ENCODE measurements at regions not wholly inside any gene's neighbourhood (a gene's known extent, or its start where the extent isn't known, plus 50 kb on each side); places are given as distances from the start of the nearest gene placed in this dataset.
"Not testable (repeated sequence)": the region's sequence is repeated elsewhere in the genome, so short reads cannot be mapped to it uniquely, and the experiment has no call there.

DNA sequence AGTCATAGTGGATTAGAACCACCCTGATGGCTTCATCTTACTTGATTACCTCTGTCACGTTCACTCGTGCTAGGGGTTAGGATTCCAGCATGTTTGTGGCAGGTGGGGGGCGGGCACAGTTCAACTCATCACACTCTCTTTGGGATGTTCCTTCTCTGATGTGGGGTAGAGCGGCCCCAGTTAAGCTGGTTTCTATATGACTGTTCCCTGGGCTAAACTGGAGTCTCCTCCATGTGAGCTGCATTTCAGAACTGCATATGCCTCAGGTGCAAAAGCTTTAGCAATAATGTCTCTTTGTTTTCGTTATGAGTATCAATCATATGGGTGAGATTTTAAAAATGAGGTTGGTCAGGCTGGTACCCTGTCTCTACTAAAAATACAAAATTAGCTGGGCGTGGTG, 393.2 kb downstream of the RPS6KC1 start:
- no peak for DNase-seq (ENCODE audit: low spot score)
- TF ChIP-seq, protein P1, sequence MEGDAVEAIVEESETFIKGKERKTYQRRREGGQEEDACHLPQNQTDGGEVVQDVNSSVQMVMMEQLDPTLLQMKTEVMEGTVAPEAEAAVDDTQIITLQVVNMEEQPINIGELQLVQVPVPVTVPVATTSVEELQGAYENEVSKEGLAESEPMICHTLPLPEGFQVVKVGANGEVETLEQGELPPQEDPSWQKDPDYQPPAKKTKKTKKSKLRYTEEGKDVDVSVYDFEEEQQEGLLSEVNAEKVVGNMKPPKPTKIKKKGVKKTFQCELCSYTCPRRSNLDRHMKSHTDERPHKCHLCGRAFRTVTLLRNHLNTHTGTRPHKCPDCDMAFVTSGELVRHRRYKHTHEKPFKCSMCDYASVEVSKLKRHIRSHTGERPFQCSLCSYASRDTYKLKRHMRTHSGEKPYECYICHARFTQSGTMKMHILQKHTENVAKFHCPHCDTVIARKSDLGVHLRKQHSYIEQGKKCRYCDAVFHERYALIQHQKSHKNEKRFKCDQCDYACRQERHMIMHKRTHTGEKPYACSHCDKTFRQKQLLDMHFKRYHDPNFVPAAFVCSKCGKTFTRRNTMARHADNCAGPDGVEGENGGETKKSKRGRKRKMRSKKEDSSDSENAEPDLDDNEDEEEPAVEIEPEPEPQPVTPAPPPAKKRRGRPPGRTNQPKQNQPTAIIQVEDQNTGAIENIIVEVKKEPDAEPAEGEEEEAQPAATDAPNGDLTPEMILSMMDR (IDR thresholded peaks at IDR 0.05; ENCODE audit: extremely low read depth, insufficient read depth, missing control alignments) = no peak
- in situ Hi-C loops (cut with MboI; ENCODE audit: low pct_unique_long_range_greater_than_20kb, low sequenced_read_pairs, unreplicated experiment) = no loop called here

DNA sequence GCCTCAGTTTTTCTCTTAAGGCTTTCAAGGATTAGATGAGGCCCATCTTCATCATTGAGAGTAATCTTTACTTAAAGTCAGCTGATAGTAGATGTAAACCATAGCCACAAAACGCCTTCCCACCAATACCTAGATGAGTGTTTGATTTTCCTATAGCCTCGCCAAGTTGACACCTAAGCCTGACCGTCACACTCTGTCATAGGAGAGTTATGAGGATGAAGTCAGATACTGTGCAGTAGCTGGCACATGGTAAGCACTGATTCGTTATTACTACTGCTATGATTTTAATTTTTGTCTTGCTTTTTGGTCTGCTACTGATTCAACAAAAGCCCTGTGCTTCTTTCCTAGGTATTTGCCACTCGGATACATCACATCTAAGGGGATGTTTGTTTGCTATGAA, 395.5 kb downstream of the RPS6KC1 start:
- in situ Hi-C loops (cut with MboI; ENCODE audit: low pct_unique_long_range_greater_than_20kb, low sequenced_read_pairs, unreplicated experiment) = no loop called here
- no peak for DNase-seq (ENCODE audit: low spot score)
- TF ChIP-seq, protein P1 (IDR thresholded peaks at IDR 0.05; ENCODE audit: extremely low read depth, insufficient read depth, missing control alignments) = no peak

DNA sequence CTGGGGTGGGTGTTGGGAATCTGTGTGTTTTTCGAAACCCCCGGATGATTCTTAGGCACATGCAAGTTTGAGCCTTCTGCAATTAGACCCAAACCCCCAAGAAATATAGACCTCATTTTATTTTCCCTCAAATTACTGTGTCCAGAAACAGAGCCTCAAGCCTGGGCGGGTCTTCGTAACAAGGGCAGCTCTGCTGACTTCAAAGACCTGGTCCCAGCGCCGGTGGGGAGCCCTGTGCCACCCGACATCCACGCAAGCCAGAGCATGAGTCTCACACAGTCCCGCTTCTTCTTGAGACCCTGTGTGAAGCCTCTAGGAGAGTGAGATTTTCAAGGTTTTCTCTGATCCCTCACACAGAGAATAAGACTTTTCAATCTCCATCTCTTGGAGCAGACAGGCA, 397.3 kb downstream of the RPS6KC1 start:
- no peak for DNase-seq (ENCODE audit: low spot score)
- TF ChIP-seq, protein P1 (IDR thresholded peaks at IDR 0.05; ENCODE audit: extremely low read depth, insufficient read depth, missing control alignments) = no peak
- in situ Hi-C loops (cut with MboI; ENCODE audit: low pct_unique_long_range_greater_than_20kb, low sequenced_read_pairs, unreplicated experiment) = no loop called here

DNA sequence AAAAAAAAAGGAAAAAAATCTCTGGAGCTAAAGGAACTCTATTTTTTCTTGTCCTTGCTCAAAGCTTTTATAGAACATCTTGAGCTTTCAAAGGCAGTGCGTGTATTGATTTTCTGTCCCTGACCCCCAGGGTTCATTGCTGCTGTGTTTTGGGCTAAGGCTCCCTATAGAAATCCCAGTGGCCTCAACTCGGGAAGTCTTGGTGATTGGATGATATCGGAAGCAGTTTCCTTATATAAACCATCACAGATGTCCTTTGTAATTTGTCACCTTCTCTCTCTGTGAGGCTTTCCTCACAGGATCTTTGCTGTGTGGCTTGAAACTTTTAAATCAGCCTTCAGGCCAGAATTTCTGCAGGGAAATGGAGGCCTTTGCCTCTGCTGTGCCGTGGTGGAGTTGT, 397.7 kb downstream of the RPS6KC1 start:
- in situ Hi-C loops (cut with MboI; ENCODE audit: low pct_unique_long_range_greater_than_20kb, low sequenced_read_pairs, unreplicated experiment) = no loop called here
- TF ChIP-seq, protein P1 (IDR thresholded peaks at IDR 0.05; ENCODE audit: extremely low read depth, insufficient read depth, missing control alignments) = no peak
- DNase-seq (ENCODE audit: low spot score) = no peak

DNA sequence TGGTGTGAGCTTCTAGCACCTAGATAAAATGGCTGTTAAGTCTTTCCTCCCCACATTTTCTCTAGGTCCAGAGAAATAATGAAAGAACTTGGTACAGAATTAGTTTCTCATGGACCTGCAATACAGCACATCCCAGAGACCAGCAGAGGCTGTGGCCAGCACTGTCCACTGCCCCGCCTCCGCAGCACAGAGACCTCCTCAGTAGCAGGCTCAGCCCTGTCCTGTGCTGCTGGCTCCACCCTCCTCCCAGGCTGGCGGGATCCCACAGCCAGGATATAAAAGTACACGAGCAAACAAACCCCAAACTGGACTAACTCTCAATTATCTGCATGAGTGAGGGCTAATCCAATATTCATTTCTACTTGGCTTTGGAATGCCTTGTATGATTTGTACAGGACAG, 401.5 kb downstream of the RPS6KC1 start:
- DNase-seq (ENCODE audit: low spot score) = no peak
- in situ Hi-C loops (cut with MboI; ENCODE audit: low pct_unique_long_range_greater_than_20kb, low sequenced_read_pairs, unreplicated experiment) = no loop called here
- TF ChIP-seq, protein P1 (IDR thresholded peaks at IDR 0.05; ENCODE audit: extremely low read depth, insufficient read depth, missing control alignments) = no peak

DNA sequence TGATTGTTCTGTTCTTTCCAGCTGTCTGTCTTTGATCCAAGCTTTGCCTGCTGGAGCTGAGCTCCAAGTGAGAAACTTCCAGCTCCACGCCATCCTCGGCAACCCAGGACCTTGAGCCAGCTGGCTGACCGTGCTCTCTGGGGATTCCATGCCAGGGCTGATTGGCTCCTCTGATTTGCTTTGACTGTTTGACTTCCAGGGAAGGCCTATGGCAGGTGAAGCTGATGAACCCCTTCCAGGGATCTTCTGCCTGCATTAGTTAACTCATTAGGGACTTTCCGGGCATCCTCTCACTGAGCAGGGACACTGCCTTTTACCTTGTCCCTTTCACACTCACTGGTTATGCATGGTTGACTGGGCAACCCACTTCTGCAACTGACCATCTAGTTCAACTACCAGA, 406.1 kb downstream of the RPS6KC1 start:
- TF ChIP-seq, protein P1 (IDR thresholded peaks at IDR 0.05; ENCODE audit: extremely low read depth, insufficient read depth, missing control alignments) = no peak
- in situ Hi-C loops (cut with MboI; ENCODE audit: low pct_unique_long_range_greater_than_20kb, low sequenced_read_pairs, unreplicated experiment) = no loop called here
- DNase-seq (ENCODE audit: low spot score) = no peak

DNA sequence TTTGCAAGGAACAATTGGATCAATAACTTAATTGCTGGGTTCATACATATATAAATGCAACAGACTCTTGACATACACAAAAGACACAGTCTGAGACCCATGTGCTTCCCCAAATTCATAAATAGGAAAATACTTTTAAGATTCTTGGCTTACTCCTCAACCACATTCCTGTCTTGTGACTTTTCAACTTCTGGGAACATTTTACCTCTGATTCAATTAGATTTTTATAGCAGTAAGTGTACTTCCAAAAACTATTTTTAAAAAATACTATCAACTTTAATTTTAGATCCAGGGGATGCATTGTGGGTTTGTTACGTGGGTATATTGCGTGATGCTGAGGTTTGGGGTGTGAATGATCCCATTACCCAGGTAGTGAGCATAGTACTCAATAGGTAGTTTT, 406.7 kb downstream of the RPS6KC1 start:
- TF ChIP-seq, protein P1 (IDR thresholded peaks at IDR 0.05; ENCODE audit: extremely low read depth, insufficient read depth, missing control alignments) = no peak
- DNase-seq (ENCODE audit: low spot score) = no peak
- in situ Hi-C loops (cut with MboI; ENCODE audit: low pct_unique_long_range_greater_than_20kb, low sequenced_read_pairs, unreplicated experiment) = no loop called here

DNA sequence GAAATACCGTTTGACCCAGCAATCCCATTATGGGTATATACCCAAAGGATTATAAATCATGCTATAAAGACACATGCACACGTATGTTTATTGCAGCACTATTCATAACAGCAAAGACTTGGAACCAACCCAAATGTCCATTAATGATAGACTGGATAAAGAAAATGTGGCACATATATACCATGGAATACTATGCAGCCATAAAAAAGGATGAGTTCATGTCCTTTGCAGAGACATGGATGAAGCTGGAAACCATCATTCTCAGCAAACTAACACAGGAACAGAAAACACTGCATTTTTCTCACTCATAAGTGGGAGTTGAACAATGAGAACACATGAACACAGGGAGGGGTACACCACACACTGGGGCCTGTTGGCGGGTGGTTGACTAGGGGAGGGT, 411.3 kb downstream of the RPS6KC1 start:
- DNase-seq (ENCODE audit: low spot score); in situ Hi-C loops (cut with MboI; ENCODE audit: low pct_unique_long_range_greater_than_20kb, low sequenced_read_pairs, unreplicated experiment): not testable (repeated sequence)
